ENCODE measurements at regions not wholly inside any gene's neighbourhood (a gene's known extent, or its start where the extent isn't known, plus 50 kb on each side); places are given as distances from the start of the nearest gene placed in this dataset.

DNA sequence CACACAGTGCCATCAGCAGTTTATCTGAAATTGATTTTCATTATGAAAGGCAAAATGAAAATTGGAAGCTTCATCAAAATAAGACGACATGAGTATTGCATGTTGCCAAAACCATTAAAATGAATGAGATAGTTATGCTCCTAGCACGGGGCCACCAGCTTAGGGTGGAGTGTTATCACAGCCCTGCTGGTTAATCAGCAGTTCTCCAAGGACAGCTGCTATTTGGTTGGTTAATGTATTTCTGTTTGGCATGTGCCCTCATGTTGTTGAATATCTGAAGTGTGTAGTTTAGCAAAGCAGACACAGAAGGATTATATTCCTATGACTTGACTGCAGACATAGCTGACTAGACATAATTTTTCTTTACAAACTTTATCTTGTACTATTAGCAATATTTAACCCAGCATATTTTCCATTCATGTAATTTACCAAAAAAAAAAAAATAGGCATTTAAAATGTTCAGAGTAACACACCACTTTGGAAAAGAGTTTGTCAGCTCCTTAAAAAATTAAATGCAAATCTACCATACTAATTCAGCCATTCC lies 98.6 kb upstream of the PIK3R1 start:
- no peaks in the 10 kb centered on the region for H3K9me2 ChIP-seq (ENCODE audit: insufficient read depth)
- intact Hi-C loops (cut with micrococcal nuclease; ENCODE audit: unreplicated experiment): no loop called here
- TF ChIP-seq, protein P1, sequence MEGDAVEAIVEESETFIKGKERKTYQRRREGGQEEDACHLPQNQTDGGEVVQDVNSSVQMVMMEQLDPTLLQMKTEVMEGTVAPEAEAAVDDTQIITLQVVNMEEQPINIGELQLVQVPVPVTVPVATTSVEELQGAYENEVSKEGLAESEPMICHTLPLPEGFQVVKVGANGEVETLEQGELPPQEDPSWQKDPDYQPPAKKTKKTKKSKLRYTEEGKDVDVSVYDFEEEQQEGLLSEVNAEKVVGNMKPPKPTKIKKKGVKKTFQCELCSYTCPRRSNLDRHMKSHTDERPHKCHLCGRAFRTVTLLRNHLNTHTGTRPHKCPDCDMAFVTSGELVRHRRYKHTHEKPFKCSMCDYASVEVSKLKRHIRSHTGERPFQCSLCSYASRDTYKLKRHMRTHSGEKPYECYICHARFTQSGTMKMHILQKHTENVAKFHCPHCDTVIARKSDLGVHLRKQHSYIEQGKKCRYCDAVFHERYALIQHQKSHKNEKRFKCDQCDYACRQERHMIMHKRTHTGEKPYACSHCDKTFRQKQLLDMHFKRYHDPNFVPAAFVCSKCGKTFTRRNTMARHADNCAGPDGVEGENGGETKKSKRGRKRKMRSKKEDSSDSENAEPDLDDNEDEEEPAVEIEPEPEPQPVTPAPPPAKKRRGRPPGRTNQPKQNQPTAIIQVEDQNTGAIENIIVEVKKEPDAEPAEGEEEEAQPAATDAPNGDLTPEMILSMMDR (conservative IDR thresholded peaks at IDR 0.05): no peak
- TF ChIP-seq EZH2 (IDR thresholded peaks at IDR 0.05; ENCODE audit: low read depth): no peak
- H2AFZ ChIP-seq: no peak overlapping the region
- H3K4me3 ChIP-seq: no peak overlapping the region
- no peak overlapping the region for H3K4me2 ChIP-seq
- ChIA-PET POLR2A (ENCODE audit: unreplicated experiment) (no interaction called here), CTCF (no interaction called here)
- BruUV-seq (replicated peaks): no TSS peak
- no peak overlapping the region for H3K27ac ChIP-seq
- no peaks in the 10 kb centered on the region for H3K79me2 ChIP-seq (ENCODE audit: low read depth)
- no peak for DNase-seq
- H4K20me1 ChIP-seq (ENCODE audit: insufficient read depth): no peaks in the 10 kb centered on the region
- H3K36me3 ChIP-seq (ENCODE audit: low read depth): no peaks in the 10 kb centered on the region
- 0 out of 2 replicates have a peak, but pooled peaks cover 3% of the 10 kb centered on the region for H3K27me3 ChIP-seq (ENCODE audit: insufficient read depth, low read depth)
- H3F3A ChIP-seq (ENCODE audit: insufficient read depth, low read depth): no peaks in the 10 kb centered on the region
- H3K4me1 ChIP-seq (replicated peaks; ENCODE audit: insufficient read depth): no peaks in the 10 kb centered on the region
- H3K9me3 ChIP-seq (ENCODE audit: insufficient read depth, low read depth): no peaks in the 10 kb centered on the region

GRCh38 chr5:68116408-68116807 lies 99.1 kb upstream of the PIK3R1 start:
- ChIA-PET CTCF (no interaction called here), POLR2A (ENCODE audit: unreplicated experiment) (no interaction called here)
- no peaks in the 10 kb centered on the region for H3K9me2 ChIP-seq (ENCODE audit: insufficient read depth)
- H3F3A ChIP-seq (ENCODE audit: insufficient read depth, low read depth): no peaks in the 10 kb centered on the region
- no peak for TF ChIP-seq EZH2 (IDR thresholded peaks at IDR 0.05; ENCODE audit: low read depth)
- TF ChIP-seq, protein P1 (conservative IDR thresholded peaks at IDR 0.05): no peak
- H3K27ac ChIP-seq: no peak overlapping the region
- H3K4me2 ChIP-seq: no peak overlapping the region
- no peaks in the 10 kb centered on the region for H3K4me1 ChIP-seq (replicated peaks; ENCODE audit: insufficient read depth)
- H2AFZ ChIP-seq: no peak overlapping the region
- H3K9me3 ChIP-seq (ENCODE audit: insufficient read depth, low read depth): no peaks in the 10 kb centered on the region
- intact Hi-C loops (cut with micrococcal nuclease; ENCODE audit: unreplicated experiment): no loop called here
- 0 out of 2 replicates have a peak, but pooled peaks cover 2% of the 10 kb centered on the region for H3K27me3 ChIP-seq (ENCODE audit: insufficient read depth, low read depth)
- no peaks in the 10 kb centered on the region for H3K79me2 ChIP-seq (ENCODE audit: low read depth)
- no peaks in the 10 kb centered on the region for H4K20me1 ChIP-seq (ENCODE audit: insufficient read depth)
- no TSS peak for BruUV-seq (replicated peaks)
- DNase-seq: no peak
- H3K4me3 ChIP-seq: no peak overlapping the region
- no peaks in the 10 kb centered on the region for H3K36me3 ChIP-seq (ENCODE audit: low read depth)

DNA sequence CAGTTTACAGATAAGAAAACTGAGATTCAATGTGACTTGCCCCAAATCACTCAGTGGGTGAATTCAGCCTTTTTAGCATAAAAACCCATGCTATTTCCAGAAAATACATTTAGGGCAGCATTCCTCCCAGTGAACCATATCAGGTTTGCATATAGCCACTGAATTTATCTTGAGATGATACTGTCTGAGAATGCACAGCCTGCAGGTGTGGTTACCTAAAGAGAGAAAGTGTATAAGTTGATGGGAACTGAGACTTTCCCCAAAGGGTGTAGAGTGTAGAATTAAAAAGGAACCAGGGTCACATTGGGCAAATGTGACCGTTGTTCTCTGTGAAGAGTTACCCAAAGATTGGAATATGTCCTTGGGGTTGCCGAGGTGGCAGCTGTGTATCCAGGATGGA lies 100.0 kb upstream of the PIK3R1 start:
- Histone ChIP-seq H3K4me3 (no peak overlapping the region), H4K20me1 (ENCODE audit: insufficient read depth) (no peaks in the 10 kb centered on the region), H3K9me3 (ENCODE audit: insufficient read depth, low read depth) (no peaks in the 10 kb centered on the region), H3K4me2 (no peak overlapping the region), H3F3A (ENCODE audit: insufficient read depth, low read depth) (no peaks in the 10 kb centered on the region), H3K36me3 (ENCODE audit: low read depth) (no peaks in the 10 kb centered on the region), H3K27me3 (ENCODE audit: insufficient read depth, low read depth) (no peaks in the 10 kb centered on the region), H3K27ac (no peak overlapping the region), H2AFZ (no peak overlapping the region), H3K9me2 (ENCODE audit: insufficient read depth) (no peaks in the 10 kb centered on the region), H3K4me1 (replicated peaks; ENCODE audit: insufficient read depth) (no peaks in the 10 kb centered on the region), H3K79me2 (ENCODE audit: low read depth) (no peaks in the 10 kb centered on the region)
- ChIA-PET CTCF (no interaction called here), POLR2A (ENCODE audit: unreplicated experiment) (no interaction called here)
- BruUV-seq (replicated peaks): no TSS peak
- TF ChIP-seq, protein P1 (conservative IDR thresholded peaks at IDR 0.05): no peak
- no peak for TF ChIP-seq EZH2 (IDR thresholded peaks at IDR 0.05; ENCODE audit: low read depth)
- no peak for DNase-seq
- intact Hi-C loops (cut with micrococcal nuclease; ENCODE audit: unreplicated experiment): no loop called here
